Neutrophil (primary cell): ENCODE measurements at regions not wholly inside any gene's neighbourhood (a gene's known extent, or its start where the extent isn't known, plus 50 kb on each side); places are given as distances from the start of the nearest gene placed in this dataset.
A peak's percentile ranks its signal among the peaks of the same experiment; 100 is the strongest.

ENCODE experiments used
- H3K27ac ChIP-seq: fragments of 200-600 bp; sonication (generic); 2 replicates; pipeline ENCODE4 v1.5.1; 2016; ENCODE audit warnings: mild to moderate bottlenecking, moderate library complexity
- H3K27me3 ChIP-seq: fragments of 200-600 bp; sonication (generic); 2 replicates; pipeline ENCODE4 v1.6.0; 2016; ENCODE audit warnings: mild to moderate bottlenecking
- H3K36me3 ChIP-seq: fragments of 200-600 bp; sonication (generic); 2 replicates; pipeline ENCODE4 v1.5.1; 2017
- H3K4me1 ChIP-seq, 2 experiments: fragments of 200-600 bp in 1 of 2; sonication (generic) in 1 of 2; 1 replicate in 1 of 2; 2 replicates in 1 of 2; pipeline versions ENCODE4 v1.5.1 to v1.6.1; 2013 to 2016; ENCODE audit warnings: low read depth in 1 of 2, low read length in 1 of 2, mild to moderate bottlenecking in 1 of 2, moderate library complexity in 1 of 2; ENCODE audit not compliant: control insufficient read depth in 1 of 2, insufficient read depth in 1 of 2
- H3K4me3 ChIP-seq, 2 experiments: fragments of 200-600 bp in 1 of 2; sonication (generic) in 1 of 2; 1 replicate in 1 of 2; 2 replicates in 1 of 2; pipeline ENCODE4 v1.5.1; 2013 to 2016; ENCODE audit warnings: low read depth in 1 of 2, low read length in 1 of 2, mild to moderate bottlenecking in 1 of 2, moderate library complexity in 1 of 2
- H3K9me3 ChIP-seq: fragments of 200-600 bp; sonication (generic); 2 replicates; pipeline ENCODE4 v1.5.1; 2016
- CTCF ChIP-seq: fragments of 200-600 bp; sonication (generic); IDR thresholded peaks from 2 replicates; pipeline ENCODE4 v1.5.1; 2016; ENCODE audit warnings: antibody characterized with exemption

GRCh38 chr1:224502459-224503160, 68.0 kb upstream of the WDR26 start:
- peaks cover 18% of the 10 kb centered on the region for H3K27me3 ChIP-seq
- no peak for TF ChIP-seq CTCF
- no peaks in the 10 kb centered on the region for H3K9me3 ChIP-seq
- H3K4me3 ChIP-seq: no peak overlapping the region
- no peak overlapping the region for H3K27ac ChIP-seq
- H3K4me1 ChIP-seq: peaks cover 9 to 17% of the 10 kb centered on the region in 2 experiments
- no peaks in the 10 kb centered on the region for H3K36me3 ChIP-seq

- Histone ChIP-seq H3K4me1 (peaks cover 9 to 17% of the 10 kb centered on the region in 2 experiments), H3K27me3 (peaks cover 18% of the 10 kb centered on the region), H3K9me3 (no peaks in the 10 kb centered on the region), H3K27ac (peak overlapping the region; percentile 35), H3K4me3 (no peak overlapping the region), H3K36me3 (no peaks in the 10 kb centered on the region)
- no peak for TF ChIP-seq CTCF
Measured at GRCh38 chr1:224503161-224504118, 68.8 kb upstream of the WDR26 start.

- Histone ChIP-seq H3K9me3 (no peaks in the 10 kb centered on the region), H3K4me3 (no peak overlapping the region), H3K27ac (no peak overlapping the region), H3K27me3 (peaks cover 18% of the 10 kb centered on the region), H3K4me1 (peaks cover 9 to 17% of the 10 kb centered on the region in 2 experiments), H3K36me3 (no peaks in the 10 kb centered on the region)
- no peak for TF ChIP-seq CTCF
Measured at GRCh38 chr1:224504297-224505041, 69.9 kb upstream of the WDR26 start.

- Histone ChIP-seq H3K4me3 (no peak overlapping the region), H3K27me3 (peaks cover 18% of the 10 kb centered on the region), H3K27ac (no peak overlapping the region), H3K36me3 (no peaks in the 10 kb centered on the region), H3K9me3 (no peaks in the 10 kb centered on the region), H3K4me1 (peaks cover 9 to 17% of the 10 kb centered on the region in 2 experiments)
- no peak for TF ChIP-seq CTCF
Measured at GRCh38 chr1:224505454-224506093, 71.0 kb upstream of the WDR26 start.
